CD4-positive, alpha-beta T cell treated with Interleukin-17A for 1 hour (primary cell): ENCODE measurements at regions not wholly inside any gene's neighbourhood (a gene's known extent, or its start where the extent isn't known, plus 50 kb on each side); places are given as distances from the start of the nearest gene placed in this dataset.

Experiments
- DNase-seq: peaks from one replicate; pipeline ENCODE4 v3.0.0-alpha.2; 2020

- no peak for DNase-seq
Observed at GRCh38 chr7:139561-140243, 52.7 kb upstream of the FAM20C start.

GRCh38 chr7:140996-141395, 51.4 kb upstream of the FAM20C start:
- no peak for DNase-seq

DNA sequence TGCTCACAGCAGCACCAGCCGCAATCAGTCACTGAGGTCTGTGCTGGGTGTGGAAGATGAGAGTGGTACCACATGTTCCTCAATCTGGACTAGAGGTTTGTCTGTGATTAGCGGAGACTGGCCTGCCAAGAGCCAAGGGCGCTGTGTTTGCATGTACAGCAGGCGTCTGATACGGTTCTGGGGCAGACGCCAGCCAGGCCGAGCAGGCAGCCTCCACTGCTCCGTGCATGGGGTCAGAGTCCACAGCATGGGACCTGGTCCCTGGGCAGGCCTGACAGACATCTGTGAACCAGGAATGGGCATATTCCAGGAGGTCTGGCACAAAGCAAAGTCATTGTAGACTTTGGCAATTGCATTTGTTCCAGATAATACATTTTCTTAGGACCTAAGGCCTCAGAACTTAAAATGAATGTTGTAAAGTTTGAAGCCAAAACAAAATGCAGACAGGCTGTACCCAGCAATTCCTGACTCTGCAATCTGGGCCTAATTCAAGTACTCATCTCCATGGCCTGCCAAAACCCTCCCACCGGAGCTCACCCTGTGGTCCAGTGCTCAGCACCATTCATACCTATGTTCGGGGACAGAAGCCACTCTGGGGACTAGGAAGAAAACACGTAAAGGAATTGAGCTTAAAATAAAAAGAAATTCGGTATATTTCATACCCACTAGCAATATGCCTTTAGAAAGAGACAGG, 50.0 kb upstream of the FAM20C start:
- no peak for DNase-seq
